ENCODE measurements at regions not wholly inside any gene's neighbourhood (a gene's known extent, or its start where the extent isn't known, plus 50 kb on each side); places are given as distances from the start of the nearest gene placed in this dataset.

GRCh38 chr5:3317051-3317795, 278.4 kb upstream of the IRX1 start:
- TF ChIP-seq, protein P1, sequence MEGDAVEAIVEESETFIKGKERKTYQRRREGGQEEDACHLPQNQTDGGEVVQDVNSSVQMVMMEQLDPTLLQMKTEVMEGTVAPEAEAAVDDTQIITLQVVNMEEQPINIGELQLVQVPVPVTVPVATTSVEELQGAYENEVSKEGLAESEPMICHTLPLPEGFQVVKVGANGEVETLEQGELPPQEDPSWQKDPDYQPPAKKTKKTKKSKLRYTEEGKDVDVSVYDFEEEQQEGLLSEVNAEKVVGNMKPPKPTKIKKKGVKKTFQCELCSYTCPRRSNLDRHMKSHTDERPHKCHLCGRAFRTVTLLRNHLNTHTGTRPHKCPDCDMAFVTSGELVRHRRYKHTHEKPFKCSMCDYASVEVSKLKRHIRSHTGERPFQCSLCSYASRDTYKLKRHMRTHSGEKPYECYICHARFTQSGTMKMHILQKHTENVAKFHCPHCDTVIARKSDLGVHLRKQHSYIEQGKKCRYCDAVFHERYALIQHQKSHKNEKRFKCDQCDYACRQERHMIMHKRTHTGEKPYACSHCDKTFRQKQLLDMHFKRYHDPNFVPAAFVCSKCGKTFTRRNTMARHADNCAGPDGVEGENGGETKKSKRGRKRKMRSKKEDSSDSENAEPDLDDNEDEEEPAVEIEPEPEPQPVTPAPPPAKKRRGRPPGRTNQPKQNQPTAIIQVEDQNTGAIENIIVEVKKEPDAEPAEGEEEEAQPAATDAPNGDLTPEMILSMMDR (IDR thresholded peaks at IDR 0.05; ENCODE audit: control extremely low read depth in 1 of 3, insufficient read depth in 1 of 3, low read depth in 1 of 3, low read length in 3 of 3): no peak
- TF ChIP-seq CBX5 (IDR thresholded peaks at IDR 0.05; ENCODE audit: low read depth, low read length): no peak
- no peak for TF ChIP-seq BRCA1 (IDR thresholded peaks at IDR 0.05; ENCODE audit: low read depth, low read length)
- TF ChIP-seq EGR1 (IDR thresholded peaks at IDR 0.05; ENCODE audit: borderline replicate concordance, low read depth, low read length): no peak
- TF ChIP-seq MAX (IDR thresholded peaks at IDR 0.05): no peak
- no peak for TF ChIP-seq MAFK (IDR thresholded peaks at IDR 0.05; ENCODE audit: low read depth, low read length)
- TF ChIP-seq SP2 (IDR thresholded peaks at IDR 0.05; ENCODE audit: low read length): no peak
- no peak for TF ChIP-seq SIN3A (conservative IDR thresholded peaks at IDR 0.05 in 1 of 2, IDR thresholded peaks at IDR 0.05 in 1 of 2; ENCODE audit: low read depth in 1 of 2, low read length in 2 of 2)
- TF ChIP-seq EP300 (IDR thresholded peaks at IDR 0.05; ENCODE audit: borderline replicate concordance in 1 of 2, low read depth in 2 of 2, low read length in 2 of 2): no peak
- no peak for TF ChIP-seq SP1 (IDR thresholded peaks at IDR 0.05; ENCODE audit: low read depth, low read length)
- TF ChIP-seq POLR2A (IDR thresholded peaks at IDR 0.05; ENCODE audit: control extremely low read depth in 1 of 2, low read depth in 2 of 2, low read length in 2 of 2): no peak
- TF ChIP-seq EZH2 (IDR thresholded peaks at IDR 0.05; ENCODE audit: low read depth, low read length, severe bottlenecking): no peak
- TF ChIP-seq SRF (IDR thresholded peaks at IDR 0.05; ENCODE audit: low read depth, low read length): no peak
- TF ChIP-seq BCL11A (IDR thresholded peaks at IDR 0.05; ENCODE audit: low read depth in 2 of 2, low read length in 2 of 2): no peak
